Calu3 (cell line): ENCODE measurements at regions not wholly inside any gene's neighbourhood (a gene's known extent, or its start where the extent isn't known, plus 50 kb on each side); places are given as distances from the start of the nearest gene placed in this dataset.

Experiments
- BruUV-seq: library from RNA; stranded (reverse); fragments of 400-500 nt; replicated peaks from 2 replicates; lab custom pipeline; 2021; lab: Mats Ljungman, UMichigan
- CTCF ChIA-PET: fragments of 300-600 bp; sonication (Branson Sonifier 250); formaldehyde crosslinking; loops from one replicate; lab custom pipeline; 2022; ENCODE audit warnings: antibody characterized with exemption; lab: Charles Lee
- DNase-seq: peaks from one replicate; pipeline ENCODE4 v3.0.0; 2022
- H3K27ac Mint-ChIP-seq: one replicate; pipeline ENCODE4 v1.8.0; 2022; ENCODE audit warnings: mixed read lengths; ENCODE audit not compliant: unreplicated experiment
- H3K27me3 Mint-ChIP-seq: one replicate; pipeline ENCODE4 v1.8.0; 2022; ENCODE audit warnings: mixed read lengths; ENCODE audit not compliant: unreplicated experiment
- H3K36me3 Mint-ChIP-seq: one replicate; pipeline ENCODE4 v1.8.0; 2022; ENCODE audit warnings: mild to moderate bottlenecking, moderate library complexity, mixed read lengths; ENCODE audit not compliant: insufficient read depth, unreplicated experiment
- H3K4me1 Mint-ChIP-seq: one replicate; pipeline ENCODE4 v1.8.0; 2022; ENCODE audit warnings: mild to moderate bottlenecking, low read depth, mixed read lengths; ENCODE audit not compliant: unreplicated experiment
- H3K4me3 Mint-ChIP-seq: one replicate; pipeline ENCODE4 v1.8.0; 2022; ENCODE audit warnings: mild to moderate bottlenecking, low read depth, moderate library complexity, mixed read lengths; ENCODE audit not compliant: unreplicated experiment
- H3K9me3 Mint-ChIP-seq: one replicate; pipeline ENCODE4 v1.8.0; 2022; ENCODE audit warnings: low read depth, mixed read lengths; ENCODE audit not compliant: unreplicated experiment
- CTCF ChIP-seq: fragments of 200-600 bp; IDR thresholded peaks from one replicate; pipeline ENCODE4 v1.8.0; 2022; ENCODE audit warnings: antibody characterized with exemption; ENCODE audit not compliant: unreplicated experiment
- intact Hi-C: fragments of 100-400 bp; cut with micrococcal nuclease; formaldehyde crosslinking; loops from one replicate; pipeline ENCODE4 v1.10.0; 2022; ENCODE audit not compliant: unreplicated experiment

- no peak for DNase-seq
- H3K4me1 Mint-ChIP-seq = no peaks in the 10 kb centered on the region
- BruUV-seq = no TSS peak
- no peaks in the 10 kb centered on the region for H3K36me3 Mint-ChIP-seq
- TF ChIP-seq CTCF = no peak
- CTCF ChIA-PET = no interaction called here
- no peaks in the 10 kb centered on the region for H3K27me3 Mint-ChIP-seq
- H3K4me3 Mint-ChIP-seq = no peak overlapping the region
- no peak overlapping the region for H3K27ac Mint-ChIP-seq
- H3K9me3 Mint-ChIP-seq = peaks cover 3% of the 10 kb centered on the region
- intact Hi-C loops = no loop called here
These were observed 1086.7 kb downstream of the STIM2 start for GRCh38 chr4:27947302-27947701.

GRCh38 chr4:27964095-27964494, 1103.5 kb downstream of the STIM2 start:
- no peaks in the 10 kb centered on the region for H3K27me3 Mint-ChIP-seq
- peaks cover 7% of the 10 kb centered on the region for H3K9me3 Mint-ChIP-seq
- no peaks in the 10 kb centered on the region for H3K36me3 Mint-ChIP-seq
- intact Hi-C loops = no loop called here
- TF ChIP-seq CTCF = no peak
- BruUV-seq = no TSS peak
- CTCF ChIA-PET = no interaction called here
- no peak overlapping the region for H3K27ac Mint-ChIP-seq
- H3K4me1 Mint-ChIP-seq = no peaks in the 10 kb centered on the region
- no peak for DNase-seq
- H3K4me3 Mint-ChIP-seq = no peak overlapping the region

GRCh38 chr4:27966664-27967063, 1106.0 kb downstream of the STIM2 start:
- no TSS peak for BruUV-seq
- no peak for DNase-seq
- Mint-ChIP-seq H3K27me3 (no peaks in the 10 kb centered on the region), H3K36me3 (no peaks in the 10 kb centered on the region), H3K9me3 (peaks cover 6% of the 10 kb centered on the region), H3K27ac (no peak overlapping the region), H3K4me1 (no peaks in the 10 kb centered on the region), H3K4me3 (no peak overlapping the region)
- CTCF ChIA-PET = no interaction called here
- intact Hi-C loops = no loop called here
- TF ChIP-seq CTCF = no peak

GRCh38 chr4:27973056-27973455, 1112.4 kb downstream of the STIM2 start:
- CTCF ChIA-PET = no interaction called here
- no peaks in the 10 kb centered on the region for H3K36me3 Mint-ChIP-seq
- no peaks in the 10 kb centered on the region for H3K4me1 Mint-ChIP-seq
- H3K27me3 Mint-ChIP-seq = no peaks in the 10 kb centered on the region
- BruUV-seq = no TSS peak
- H3K9me3 Mint-ChIP-seq = peaks cover 15% of the 10 kb centered on the region
- no peak for TF ChIP-seq CTCF
- DNase-seq = no peak
- no peak overlapping the region for H3K27ac Mint-ChIP-seq
- H3K4me3 Mint-ChIP-seq = no peak overlapping the region
- intact Hi-C loops = no loop called here
